ENCODE measurements at regions not wholly inside any gene's neighbourhood (a gene's known extent, or its start where the extent isn't known, plus 50 kb on each side); places are given as distances from the start of the nearest gene placed in this dataset.

GRCh38 chr16:73432850-73433730 is 385.2 kb upstream of the ZFHX3 start:
- Mint-ChIP-seq H3K4me3 (no peak overlapping the region), H3K27me3 (ENCODE audit: insufficient read depth) (no peaks in the 10 kb centered on the region), H3K27ac (no peak overlapping the region), H3K36me3 (ENCODE audit: low read depth) (no peaks in the 10 kb centered on the region), H3K4me1 (peaks cover 27% of the 10 kb centered on the region), H3K9me3 (no peaks in the 10 kb centered on the region)
- Histone ChIP-seq H3K27ac (ENCODE audit: low read depth, low read length) (no peak overlapping the region), H3K9ac (ENCODE audit: extremely low read depth, low read length, poor library complexity, severe bottlenecking) (no peak overlapping the region), H3K9me3 (ENCODE audit: control insufficient read depth, low read length) (no peaks in the 10 kb centered on the region), H3K27me3 (ENCODE audit: control insufficient read depth, insufficient read depth, low read length, poor library complexity, severe bottlenecking) (no peaks in the 10 kb centered on the region), H3K36me3 (ENCODE audit: control insufficient read depth, insufficient read depth, low read length) (no peaks in the 10 kb centered on the region), H3K4me3 (ENCODE audit: low read length) (no peak overlapping the region), H3K4me1 (ENCODE audit: control insufficient read depth, insufficient read depth, low read length) (peaks cover 16% of the 10 kb centered on the region)
- DNase-seq, result no peak
- 76% methylated on average over 10 to 13 of the region's 13 CpGs for WGBS, 2 experiments (ENCODE audit: insufficient coverage in 1 of 2, insufficient read length in 1 of 2)
- TF ChIP-seq, protein P1, sequence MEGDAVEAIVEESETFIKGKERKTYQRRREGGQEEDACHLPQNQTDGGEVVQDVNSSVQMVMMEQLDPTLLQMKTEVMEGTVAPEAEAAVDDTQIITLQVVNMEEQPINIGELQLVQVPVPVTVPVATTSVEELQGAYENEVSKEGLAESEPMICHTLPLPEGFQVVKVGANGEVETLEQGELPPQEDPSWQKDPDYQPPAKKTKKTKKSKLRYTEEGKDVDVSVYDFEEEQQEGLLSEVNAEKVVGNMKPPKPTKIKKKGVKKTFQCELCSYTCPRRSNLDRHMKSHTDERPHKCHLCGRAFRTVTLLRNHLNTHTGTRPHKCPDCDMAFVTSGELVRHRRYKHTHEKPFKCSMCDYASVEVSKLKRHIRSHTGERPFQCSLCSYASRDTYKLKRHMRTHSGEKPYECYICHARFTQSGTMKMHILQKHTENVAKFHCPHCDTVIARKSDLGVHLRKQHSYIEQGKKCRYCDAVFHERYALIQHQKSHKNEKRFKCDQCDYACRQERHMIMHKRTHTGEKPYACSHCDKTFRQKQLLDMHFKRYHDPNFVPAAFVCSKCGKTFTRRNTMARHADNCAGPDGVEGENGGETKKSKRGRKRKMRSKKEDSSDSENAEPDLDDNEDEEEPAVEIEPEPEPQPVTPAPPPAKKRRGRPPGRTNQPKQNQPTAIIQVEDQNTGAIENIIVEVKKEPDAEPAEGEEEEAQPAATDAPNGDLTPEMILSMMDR (conservative IDR thresholded peaks at IDR 0.05), result no peak

DNA sequence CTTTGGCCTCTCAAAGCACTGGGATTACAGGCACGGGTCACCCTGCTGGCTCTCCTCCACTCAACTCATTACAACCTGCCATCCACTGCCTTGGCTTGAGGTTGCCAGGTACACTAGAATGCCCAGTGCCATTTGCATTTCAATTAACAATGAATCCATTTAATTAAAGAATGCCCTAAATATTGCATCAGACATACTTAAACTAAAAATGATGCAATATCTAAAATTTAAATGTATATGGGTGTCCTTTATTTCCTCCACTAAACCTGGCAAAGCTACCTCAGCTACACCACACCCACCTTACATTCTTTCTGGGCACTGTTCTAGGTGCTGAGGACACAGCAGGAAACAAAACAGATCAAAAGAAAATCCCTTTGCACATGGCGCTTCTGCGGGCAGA is 382.2 kb upstream of the ZFHX3 start:
- no peak for DNase-seq
- TF ChIP-seq, protein P1 (conservative IDR thresholded peaks at IDR 0.05), result no peak
- Mint-ChIP-seq H3K27me3 (ENCODE audit: insufficient read depth) (no peaks in the 10 kb centered on the region), H3K9me3 (no peaks in the 10 kb centered on the region), H3K27ac (no peak overlapping the region), H3K36me3 (ENCODE audit: low read depth) (no peaks in the 10 kb centered on the region), H3K4me1 (peaks cover 39% of the 10 kb centered on the region), H3K4me3 (no peak overlapping the region)
- Histone ChIP-seq H3K4me1 (ENCODE audit: control insufficient read depth, insufficient read depth, low read length) (peaks cover 20% of the 10 kb centered on the region), H3K27me3 (ENCODE audit: control insufficient read depth, insufficient read depth, low read length, poor library complexity, severe bottlenecking) (no peaks in the 10 kb centered on the region), H3K27ac (ENCODE audit: low read depth, low read length) (no peak overlapping the region), H3K4me3 (ENCODE audit: low read length) (no peak overlapping the region), H3K9ac (ENCODE audit: extremely low read depth, low read length, poor library complexity, severe bottlenecking) (no peak overlapping the region), H3K9me3 (ENCODE audit: control insufficient read depth, low read length) (no peaks in the 10 kb centered on the region), H3K36me3 (ENCODE audit: control insufficient read depth, insufficient read depth, low read length) (no peaks in the 10 kb centered on the region)
- 92 to 100% methylated on average over 1 to 3 of the region's 3 CpGs for WGBS, 2 experiments (ENCODE audit: insufficient coverage in 1 of 2, insufficient read length in 1 of 2)

- WGBS, 2 experiments (ENCODE audit: insufficient coverage in 1 of 2, insufficient read length in 1 of 2), result 88 to 93% methylated on average over 2 to 10 of the region's 10 CpGs
Measured at GRCh38 chr16:73428121-73428520, 380.2 kb upstream of the ZFHX3 start.

More at GRCh38 chr16:73428121-73428520, 380.2 kb upstream of the ZFHX3 start:
- DNase-seq, result no peak
- Histone ChIP-seq H3K4me3 (ENCODE audit: low read length) (no peak overlapping the region), H3K36me3 (ENCODE audit: control insufficient read depth, insufficient read depth, low read length) (no peaks in the 10 kb centered on the region), H3K27me3 (ENCODE audit: control insufficient read depth, insufficient read depth, low read length, poor library complexity, severe bottlenecking) (no peaks in the 10 kb centered on the region), H3K4me1 (ENCODE audit: control insufficient read depth, insufficient read depth, low read length) (peaks cover 7% of the 10 kb centered on the region), H3K9me3 (ENCODE audit: control insufficient read depth, low read length) (no peaks in the 10 kb centered on the region), H3K9ac (ENCODE audit: extremely low read depth, low read length, poor library complexity, severe bottlenecking) (no peak overlapping the region), H3K27ac (ENCODE audit: low read depth, low read length) (no peak overlapping the region)
- TF ChIP-seq, protein P1 (conservative IDR thresholded peaks at IDR 0.05), result no peak
- peaks cover 21% of the 10 kb centered on the region for H3K4me1 Mint-ChIP-seq
- H3K27ac Mint-ChIP-seq, result no peak overlapping the region
- H3K36me3 Mint-ChIP-seq (ENCODE audit: low read depth), result no peaks in the 10 kb centered on the region
- no peaks in the 10 kb centered on the region for H3K27me3 Mint-ChIP-seq (ENCODE audit: insufficient read depth)
- H3K4me3 Mint-ChIP-seq, result no peak overlapping the region
- H3K9me3 Mint-ChIP-seq, result no peaks in the 10 kb centered on the region

Measured in endodermal cell (in vitro differentiated cells).